HG02798 (cell line): ENCODE measurements at regions not wholly inside any gene's neighbourhood (a gene's known extent, or its start where the extent isn't known, plus 50 kb on each side); places are given as distances from the start of the nearest gene placed in this dataset.

Experiments
- ATAC-seq: cut with Tn5 transposase; IDR thresholded peaks from one replicate; pipeline ENCODE4 v1.9.1; 2021; ENCODE audit warnings: mild to moderate bottlenecking; ENCODE audit not compliant: unreplicated experiment, poor library complexity

GRCh38 chr12:13695781-13696180 is 285.6 kb downstream of the GRIN2B start:
- ATAC-seq = no peak

- no peak for ATAC-seq
Observed at GRCh38 chr12:13692332-13692731, 289.1 kb downstream of the GRIN2B start.

- ATAC-seq = no peak
Observed at GRCh38 chr12:13691598-13691997, 289.8 kb downstream of the GRIN2B start.

GRCh38 chr12:13687633-13688032 is 293.8 kb downstream of the GRIN2B start:
- no peak for ATAC-seq

GRCh38 chr12:13686260-13686659 is 295.1 kb downstream of the GRIN2B start:
- no peak for ATAC-seq

GRCh38 chr12:13680916-13681315 is 300.5 kb downstream of the GRIN2B start:
- no peak for ATAC-seq

- no peak for ATAC-seq
Observed at GRCh38 chr12:13676880-13677279, 304.5 kb downstream of the GRIN2B start.

GRCh38 chr12:13670285-13670866 is 311.0 kb downstream of the GRIN2B start:
- no peak for ATAC-seq

- no peak for ATAC-seq
Observed at GRCh38 chr12:13668880-13669279, 312.5 kb downstream of the GRIN2B start.

GRCh38 chr12:13666806-13667205 is 314.6 kb downstream of the GRIN2B start:
- no peak for ATAC-seq

GRCh38 chr12:13661005-13661887 is 320.2 kb downstream of the GRIN2B start:
- ATAC-seq = peak; percentile 76

- ATAC-seq = no peak
Observed at GRCh38 chr12:13654456-13654855, 326.9 kb downstream of the GRIN2B start.

- ATAC-seq = no peak
Observed at GRCh38 chr12:13652105-13652504, 329.3 kb downstream of the GRIN2B start.

GRCh38 chr12:13635709-13636108 is 345.7 kb downstream of the GRIN2B start:
- no peak for ATAC-seq

- no peak for ATAC-seq
Observed at GRCh38 chr12:13631873-13632272, 349.5 kb downstream of the GRIN2B start.

- no peak for ATAC-seq
Observed at GRCh38 chr12:13630354-13630753, 351.0 kb downstream of the GRIN2B start.

GRCh38 chr12:13628067-13628466 is 353.3 kb downstream of the GRIN2B start:
- ATAC-seq = no peak

GRCh38 chr12:13627536-13627935 is 353.9 kb downstream of the GRIN2B start:
- ATAC-seq = no peak

- ATAC-seq = no peak
Observed at GRCh38 chr12:13613297-13613696, 368.1 kb downstream of the GRIN2B start.

- ATAC-seq = no peak
Observed at GRCh38 chr12:13609894-13610679, 371.3 kb downstream of the GRIN2B start.

GRCh38 chr12:13606290-13606689 is 375.1 kb downstream of the GRIN2B start:
- no peak for ATAC-seq
